HepG2 (cell line): ENCODE measurements at regions not wholly inside any gene's neighbourhood (a gene's known extent, or its start where the extent isn't known, plus 50 kb on each side); places are given as distances from the start of the nearest gene placed in this dataset.

ENCODE experiments used
- ATAC-seq: fragments of 200-7000 bp; cut with Tn5 transposase; 3 replicates; pipeline ENCODE4 v1.9.1; 2020; ENCODE audit warnings: mild to moderate bottlenecking, moderate library complexity
- BruUV-seq: library from RNA; stranded (reverse); fragments of 400-500 nt; replicated peaks from 2 replicates; lab custom pipeline; 2021; lab: Mats Ljungman, UMichigan
- CTCF ChIA-PET: fragments of 300-600 bp; formaldehyde crosslinking; extraction: SDS; loops from one replicate; lab custom pipeline; 2021; ENCODE audit warnings: low total read pairs, inconsistent platforms, low intra/inter-chr PET ratio; lab: Yijun Ruan, JAX
- POLR2A ChIA-PET: fragments of 350-600 bp; sonication (Branson Sonifier 250); formaldehyde crosslinking; loops from one replicate; lab custom pipeline; 2020; ENCODE audit warnings: antibody characterized with exemption, inconsistent platforms; lab: Yijun Ruan, JAX
- DNase-seq: peaks from one replicate; pipeline ENCODE4 v3.0.0-alpha.2; 2015; ENCODE audit warnings: low spot score
- FAIRE-seq: peaks from 3 replicates; lab custom pipeline; 2011; peaks lifted over from hg19 to GRCh38; lab: Jason Lieb, UNC
- H2AFZ ChIP-seq: one replicate; pipeline ENCODE4 v1.6.1; 2011; ENCODE audit warnings: low read length, inconsistent platforms
- H3K27ac ChIP-seq: fragments of 300-600 bp; 3 replicates; pipeline ENCODE4 v1.8.0; 2011; ENCODE audit warnings: mixed run types, mild to moderate bottlenecking, mixed read lengths, low read length, inconsistent platforms; ENCODE audit not compliant: insufficient read depth; ENCODE audit errors: extremely low read length
- H3K27me3 ChIP-seq, 2 experiments: fragments of 200-600 bp in 1 of 2; 2 replicates in 1 of 2; 3 replicates in 1 of 2; pipeline versions ENCODE4 v1.6.0 to v1.8.0; 2011; ENCODE audit warnings: low read length in 2 of 2, mild to moderate bottlenecking in 2 of 2, moderate library complexity in 2 of 2, inconsistent platforms in 1 of 2; ENCODE audit not compliant: insufficient read depth in 2 of 2, control insufficient read depth in 1 of 2
- H3K36me3 ChIP-seq, 2 experiments: fragments of 200-600 bp in 1 of 2; replicated peaks in 1 of 2; 2 replicates in 1 of 2; 3 replicates in 1 of 2; pipeline versions ENCODE4 v1.5.1 to v1.8.0; 2011; ENCODE audit warnings: low read length in 2 of 2, inconsistent platforms in 1 of 2; ENCODE audit not compliant: insufficient read depth in 2 of 2, control insufficient read depth in 1 of 2
- H3K4me1 ChIP-seq: 2 replicates; pipeline ENCODE4 v1.5.1; 2012; ENCODE audit warnings: low read length, inconsistent platforms; ENCODE audit not compliant: insufficient read depth
- H3K4me2 ChIP-seq: 2 replicates; pipeline ENCODE4 v1.6.0; 2011; ENCODE audit warnings: low read depth, low read length, inconsistent platforms
- H3K4me3 ChIP-seq, 3 experiments: fragments of 200-600 bp in 1 of 3; sonication (generic), shearing (Covaris generic) in 1 of 3; replicated peaks in 1 of 3; 2 replicates each; pipeline ENCODE4 v1.5.1; 2011 to 2016; ENCODE audit warnings: low read length in 3 of 3, inconsistent platforms in 2 of 3, low read depth in 2 of 3, mild to moderate bottlenecking in 2 of 3, control low read depth in 1 of 3, mixed read lengths in 1 of 3; ENCODE audit not compliant: insufficient read depth in 1 of 3
- H3K79me2 ChIP-seq: one replicate; pipeline ENCODE4 v1.6.1; 2011; ENCODE audit warnings: low read length, inconsistent platforms; ENCODE audit not compliant: insufficient read depth
- H3K9ac ChIP-seq: 2 replicates; pipeline ENCODE4 v1.6.0; 2011; ENCODE audit warnings: mild to moderate bottlenecking, low read depth, low read length, inconsistent platforms; ENCODE audit not compliant: insufficient read depth
- H3K9me3 ChIP-seq: 2 replicates; pipeline ENCODE4 v1.5.1; 2012; ENCODE audit warnings: mild to moderate bottlenecking, low read length
- H4K20me1 ChIP-seq: 2 replicates; pipeline ENCODE4 v1.6.0; 2011; ENCODE audit warnings: inconsistent platforms, mild to moderate bottlenecking, low read length, moderate library complexity; ENCODE audit not compliant: insufficient read depth
- ATF7-NPFF ChIP-seq: sonication (generic); formaldehyde crosslinking; IDR thresholded peaks from 2 replicates; pipeline ENCODE4 v1.8.1; 2023; ENCODE audit warnings: mild to moderate bottlenecking, low read depth, missing genetic modification reagents, moderate library complexity
- HNF4A ChIP-seq: sonication (generic); formaldehyde crosslinking; IDR thresholded peaks from 2 replicates; pipeline ENCODE4 v1.4.0; 2020; ENCODE audit warnings: missing genetic modification reagents
- HNRNPUL1 ChIP-seq: fragments of 200-400 bp; formaldehyde crosslinking; IDR thresholded peaks from 2 replicates; pipeline ENCODE4 v1.6.1; 2017; ENCODE audit warnings: low read depth, mild to moderate bottlenecking, low read length, moderate library complexity
- SMAD1 ChIP-seq: sonication (generic); formaldehyde crosslinking; IDR thresholded peaks from 2 replicates; pipeline ENCODE4 v1.4.0; 2020; ENCODE audit warnings: missing genetic modification reagents, low read depth, mild to moderate bottlenecking, borderline replicate concordance
- THAP7 ChIP-seq: sonication (generic); formaldehyde crosslinking; IDR thresholded peaks from 2 replicates; pipeline ENCODE4 v1.8.1; 2023; ENCODE audit warnings: mild to moderate bottlenecking, missing genetic modification reagents
- ZC3H13 ChIP-seq: sonication (generic); formaldehyde crosslinking; IDR thresholded peaks from 2 replicates; pipeline ENCODE4 v1.8.1; 2023; ENCODE audit warnings: mild to moderate bottlenecking, missing genetic modification reagents, moderate library complexity
- ZNF142 ChIP-seq: sonication (generic); formaldehyde crosslinking; IDR thresholded peaks from 2 replicates; pipeline ENCODE4 v1.4.0; 2020; ENCODE audit warnings: missing genetic modification reagents
- ZNF180 ChIP-seq: sonication (generic); formaldehyde crosslinking; IDR thresholded peaks from 2 replicates; pipeline ENCODE4 v1.4.0; 2020; ENCODE audit warnings: low read depth, missing genetic modification reagents, borderline replicate concordance
- ZNF253 ChIP-seq: sonication (generic); formaldehyde crosslinking; IDR thresholded peaks from 2 replicates; pipeline ENCODE4 v1.8.0; 2022; ENCODE audit warnings: mild to moderate bottlenecking, missing genetic modification reagents, borderline replicate concordance
- ZNF513 ChIP-seq: sonication (generic); formaldehyde crosslinking; conservative IDR thresholded peaks from 2 replicates; pipeline ENCODE4 v1.5.0; 2020; ENCODE audit warnings: missing genetic modification reagents
- ZNF710 ChIP-seq: sonication (generic); formaldehyde crosslinking; IDR thresholded peaks from 2 replicates; pipeline ENCODE4 v1.5.0; 2020; ENCODE audit warnings: mild to moderate bottlenecking, missing genetic modification reagents, borderline replicate concordance
- ZSCAN25 ChIP-seq: sonication (generic); formaldehyde crosslinking; IDR thresholded peaks from 2 replicates; pipeline ENCODE4 v1.8.0; 2022; ENCODE audit warnings: mild to moderate bottlenecking, missing genetic modification reagents
- WGBS: methylation state at CpG from one replicate; pipeline ENCODE4 v1.1.6; 2017; ENCODE audit warnings: low lambda C conversion rate; 5-methylcytosine and 5-hydroxymethylcytosine counted together
- in situ Hi-C: cut with HindIII; loops from 2 replicates; pipeline ENCODE4 v1.10.0; 2017; ENCODE audit warnings: low pct_unique_long_range_greater_than_20kb; ENCODE audit not compliant: extremely low pct_ligation_motif_present
- intact Hi-C: fragments of 100-400 bp; cut with micrococcal nuclease; formaldehyde crosslinking; loops from one replicate; pipeline ENCODE4 v1.10.0; 2022; ENCODE audit not compliant: unreplicated experiment

GRCh38 chr17:71301063-71301462 lies 819.8 kb upstream of the SOX9 start (continued):
- TF ChIP-seq ZNF710 = no peak
- no peak for TF ChIP-seq ZNF180 (CRISPR knock-in tag)
- TF ChIP-seq, all 625 proteins: peak for 4

- Histone ChIP-seq H3K4me2 (no peak overlapping the region), H3K4me1 (no peaks in the 10 kb centered on the region), H4K20me1 (no peaks in the 10 kb centered on the region), H2AFZ (no peak overlapping the region), H3K4me3 (no peak overlapping the region), H3K27me3 (no peaks in the 10 kb centered on the region), H3K9ac (no peak overlapping the region), H3K36me3 (no peaks in the 10 kb centered on the region), H3K27ac (no peak overlapping the region), H3K9me3 (peaks cover 66% of the 10 kb centered on the region), H3K79me2 (no peaks in the 10 kb centered on the region)
- DNase-seq = no peak
- ATAC-seq = no peak
- in situ Hi-C loops (no loop called here), intact Hi-C loops (no loop called here)
- no TSS peak for BruUV-seq
- FAIRE-seq = no peak
- WGBS = 25% methylated on average over 9 of the region's 9 CpGs
- ChIA-PET POLR2A (no interaction called here), CTCF (no interaction called here)
- TF ChIP-seq SMAD1 (no peak), ZNF513 (CRISPR knock-in tag) (no peak), HNRNPUL1 (no peak), HNF4A (CRISPR knock-in tag) (no peak), ZNF142 (CRISPR knock-in tag) (no peak), ATF7-NPFF (CRISPR knock-in tag) (no peak), ZNF253 (CRISPR knock-in tag) (no peak), THAP7 (CRISPR knock-in tag) (no peak), ZC3H13 (no peak), ZSCAN25 (no peak)
Measured at GRCh38 chr17:71302721-71303549, 817.9 kb upstream of the SOX9 start.
